DND-41 (cell line): ENCODE measurements at regions not wholly inside any gene's neighbourhood (a gene's known extent, or its start where the extent isn't known, plus 50 kb on each side); places are given as distances from the start of the nearest gene placed in this dataset.

Experiments
- ATAC-seq: fragments of 200-7000 bp; cut with Tn5 transposase; 3 replicates; pipeline ENCODE4 v1.9.1; 2021; ENCODE audit warnings: low read depth; ENCODE audit not compliant: insufficient read depth
- DNase-seq: peaks from one replicate; pipeline ENCODE4 v3.0.0-alpha.2; 2020
- H2AFZ ChIP-seq: 2 replicates; pipeline ENCODE4 v1.6.0; 2012; ENCODE audit warnings: low read depth, low read length
- H3K27ac ChIP-seq: 2 replicates; pipeline ENCODE4 v1.5.1; 2012; ENCODE audit warnings: low read length, inconsistent platforms
- H3K27me3 ChIP-seq: fragments of 200-600 bp; sonication (generic); 2 replicates; pipeline ENCODE4 v1.6.0; 2012; ENCODE audit warnings: low read length, mild to moderate bottlenecking, inconsistent platforms; ENCODE audit not compliant: insufficient read depth, poor library complexity
- H3K36me3 ChIP-seq: 2 replicates; pipeline ENCODE4 v1.5.1; 2012; ENCODE audit warnings: low read length, inconsistent platforms; ENCODE audit not compliant: insufficient read depth
- H3K4me1 ChIP-seq: 2 replicates; pipeline ENCODE4 v1.5.1; 2012; ENCODE audit warnings: mild to moderate bottlenecking, low read length; ENCODE audit not compliant: insufficient read depth
- H3K4me2 ChIP-seq: 2 replicates; pipeline ENCODE4 v1.6.0; 2012; ENCODE audit warnings: mild to moderate bottlenecking, moderate library complexity, low read length, inconsistent platforms; ENCODE audit not compliant: insufficient read depth
- H3K4me3 ChIP-seq, 2 experiments: fragments of 200-600 bp in 1 of 2; shearing (Covaris generic) in 1 of 2; 2 replicates each; pipeline ENCODE4 v1.5.1; 2012 to 2016; ENCODE audit warnings: inconsistent platforms in 2 of 2, low read length in 2 of 2, mild to moderate bottlenecking in 2 of 2, low read depth in 1 of 2, moderate library complexity in 1 of 2
- H3K79me2 ChIP-seq: 2 replicates; pipeline ENCODE4 v1.6.0; 2012; ENCODE audit warnings: low read length, inconsistent platforms; ENCODE audit not compliant: insufficient read depth
- H3K9ac ChIP-seq: 2 replicates; pipeline ENCODE4 v1.6.0; 2012; ENCODE audit warnings: low read depth, mild to moderate bottlenecking, inconsistent platforms, low read length, moderate library complexity
- H3K9me3 ChIP-seq: 2 replicates; pipeline ENCODE4 v1.5.1; 2012; ENCODE audit warnings: low read length, moderate library complexity, mild to moderate bottlenecking, inconsistent platforms; ENCODE audit not compliant: insufficient read depth, severe bottlenecking
- H4K20me1 ChIP-seq: 2 replicates; pipeline ENCODE4 v1.6.0; 2012; ENCODE audit warnings: low read length; ENCODE audit not compliant: insufficient read depth
- CTCF ChIP-seq: IDR thresholded peaks from 2 replicates; pipeline ENCODE4 v1.5.1; 2012; ENCODE audit warnings: borderline replicate concordance, low read length, moderate library complexity, mild to moderate bottlenecking; ENCODE audit not compliant: poor library complexity, severe bottlenecking; ENCODE audit errors: extremely low read depth
- EZH2 ChIP-seq: IDR thresholded peaks from 3 replicates; pipeline ENCODE4 v1.6.1; 2012; ENCODE audit warnings: borderline replicate concordance, low read depth, mild to moderate bottlenecking, moderate library complexity, low read length, inconsistent platforms; ENCODE audit not compliant: severe bottlenecking

DNA sequence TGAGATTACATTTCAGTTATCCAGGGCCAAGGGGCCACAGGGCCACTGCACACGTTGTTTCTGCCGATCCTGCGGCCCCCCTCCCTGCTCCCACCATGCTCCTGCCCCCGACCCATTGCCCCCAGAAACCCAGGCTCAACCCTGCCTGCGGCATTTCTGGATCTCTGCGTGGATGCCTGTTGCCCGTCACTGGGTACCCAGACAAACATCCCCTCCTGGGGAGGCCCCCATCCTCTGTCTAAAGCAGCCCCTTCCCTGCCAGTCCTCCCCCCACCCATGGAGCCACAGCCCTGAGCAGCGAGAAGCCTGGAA, 326.4 kb upstream of the SFSWAP start:
- H3K9me3 ChIP-seq: no peaks in the 10 kb centered on the region
- no peak overlapping the region for H3K4me3 ChIP-seq
- ATAC-seq (no peak), DNase-seq (no peak)
- H4K20me1 ChIP-seq: peaks cover 7% of the 10 kb centered on the region; the same call in 1 of the 2 replicates
- H3K9ac ChIP-seq: no peak overlapping the region
- no peak overlapping the region for H2AFZ ChIP-seq
- no peaks in the 10 kb centered on the region for H3K36me3 ChIP-seq
- H3K4me1 ChIP-seq: no peaks in the 10 kb centered on the region
- no peaks in the 10 kb centered on the region for H3K79me2 ChIP-seq
- no peaks in the 10 kb centered on the region for H3K27me3 ChIP-seq
- no peak overlapping the region for H3K4me2 ChIP-seq
- TF ChIP-seq EZH2 (no peak), CTCF (no peak)
- no peak overlapping the region for H3K27ac ChIP-seq

GRCh38 chr12:131385313-131386166, 325.4 kb upstream of the SFSWAP start:
- Histone ChIP-seq H3K27ac (no peak overlapping the region), H3K4me3 (no peak overlapping the region), H3K36me3 (no peaks in the 10 kb centered on the region), H4K20me1 (peaks cover 7% of the 10 kb centered on the region; the same call in 1 of the 2 replicates), H3K79me2 (no peaks in the 10 kb centered on the region), H3K27me3 (no peaks in the 10 kb centered on the region), H3K9ac (no peak overlapping the region), H3K4me1 (no peaks in the 10 kb centered on the region), H3K4me2 (no peak overlapping the region), H3K9me3 (no peaks in the 10 kb centered on the region), H2AFZ (no peak overlapping the region)
- no peak for ATAC-seq
- no peak for TF ChIP-seq EZH2
- TF ChIP-seq CTCF: no peak
- DNase-seq: no peak

DNA sequence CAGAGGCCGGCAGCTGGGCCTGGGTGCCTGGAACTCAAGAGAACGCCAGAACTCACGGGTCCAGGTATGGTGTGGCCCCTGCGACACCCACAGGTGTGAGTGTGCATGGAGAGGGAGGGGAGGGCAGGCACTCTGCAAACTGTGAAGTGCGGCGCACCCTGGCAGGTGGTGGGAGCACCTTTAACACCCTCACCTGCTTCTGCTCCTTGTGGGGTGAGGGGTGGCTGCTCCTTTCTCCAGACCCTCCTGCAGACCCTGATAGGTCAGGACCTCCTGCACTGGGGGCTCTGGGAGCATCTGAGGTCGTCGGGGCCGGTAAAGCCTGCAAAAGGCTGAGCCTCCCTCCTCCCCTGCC, 324.7 kb upstream of the SFSWAP start:
- no peaks in the 10 kb centered on the region for H3K79me2 ChIP-seq
- no peak for DNase-seq
- no peaks in the 10 kb centered on the region for H3K27me3 ChIP-seq
- no peak overlapping the region for H3K27ac ChIP-seq
- H3K9ac ChIP-seq: no peak overlapping the region
- no peak overlapping the region for H3K4me2 ChIP-seq
- ATAC-seq: no peak
- H4K20me1 ChIP-seq: peaks cover 7% of the 10 kb centered on the region; the same call in 1 of the 2 replicates
- no peaks in the 10 kb centered on the region for H3K9me3 ChIP-seq
- no peaks in the 10 kb centered on the region for H3K4me1 ChIP-seq
- H3K4me3 ChIP-seq: no peak overlapping the region
- no peak overlapping the region for H2AFZ ChIP-seq
- no peaks in the 10 kb centered on the region for H3K36me3 ChIP-seq
- no peak for TF ChIP-seq CTCF
- TF ChIP-seq EZH2: no peak

- Histone ChIP-seq H3K27ac (no peak overlapping the region), H3K36me3 (no peaks in the 10 kb centered on the region), H3K4me2 (no peak overlapping the region), H2AFZ (no peak overlapping the region), H3K9ac (no peak overlapping the region), H3K79me2 (no peaks in the 10 kb centered on the region), H4K20me1 (peaks cover 7% of the 10 kb centered on the region; the same call in 1 of the 2 replicates), H3K4me3 (no peak overlapping the region), H3K27me3 (no peaks in the 10 kb centered on the region), H3K9me3 (no peaks in the 10 kb centered on the region), H3K4me1 (no peaks in the 10 kb centered on the region)
- ATAC-seq (no peak), DNase-seq (no peak)
- TF ChIP-seq CTCF (no peak), EZH2 (no peak)
Observed at GRCh38 chr12:131386781-131387180, 324.1 kb upstream of the SFSWAP start.
